ENCODE measurements at regions not wholly inside any gene's neighbourhood (a gene's known extent, or its start where the extent isn't known, plus 50 kb on each side); places are given as distances from the start of the nearest gene placed in this dataset.

- TF ChIP-seq, protein P1, sequence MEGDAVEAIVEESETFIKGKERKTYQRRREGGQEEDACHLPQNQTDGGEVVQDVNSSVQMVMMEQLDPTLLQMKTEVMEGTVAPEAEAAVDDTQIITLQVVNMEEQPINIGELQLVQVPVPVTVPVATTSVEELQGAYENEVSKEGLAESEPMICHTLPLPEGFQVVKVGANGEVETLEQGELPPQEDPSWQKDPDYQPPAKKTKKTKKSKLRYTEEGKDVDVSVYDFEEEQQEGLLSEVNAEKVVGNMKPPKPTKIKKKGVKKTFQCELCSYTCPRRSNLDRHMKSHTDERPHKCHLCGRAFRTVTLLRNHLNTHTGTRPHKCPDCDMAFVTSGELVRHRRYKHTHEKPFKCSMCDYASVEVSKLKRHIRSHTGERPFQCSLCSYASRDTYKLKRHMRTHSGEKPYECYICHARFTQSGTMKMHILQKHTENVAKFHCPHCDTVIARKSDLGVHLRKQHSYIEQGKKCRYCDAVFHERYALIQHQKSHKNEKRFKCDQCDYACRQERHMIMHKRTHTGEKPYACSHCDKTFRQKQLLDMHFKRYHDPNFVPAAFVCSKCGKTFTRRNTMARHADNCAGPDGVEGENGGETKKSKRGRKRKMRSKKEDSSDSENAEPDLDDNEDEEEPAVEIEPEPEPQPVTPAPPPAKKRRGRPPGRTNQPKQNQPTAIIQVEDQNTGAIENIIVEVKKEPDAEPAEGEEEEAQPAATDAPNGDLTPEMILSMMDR (IDR thresholded peaks at IDR 0.05), result no peak
- TF ChIP-seq, protein P2, sequence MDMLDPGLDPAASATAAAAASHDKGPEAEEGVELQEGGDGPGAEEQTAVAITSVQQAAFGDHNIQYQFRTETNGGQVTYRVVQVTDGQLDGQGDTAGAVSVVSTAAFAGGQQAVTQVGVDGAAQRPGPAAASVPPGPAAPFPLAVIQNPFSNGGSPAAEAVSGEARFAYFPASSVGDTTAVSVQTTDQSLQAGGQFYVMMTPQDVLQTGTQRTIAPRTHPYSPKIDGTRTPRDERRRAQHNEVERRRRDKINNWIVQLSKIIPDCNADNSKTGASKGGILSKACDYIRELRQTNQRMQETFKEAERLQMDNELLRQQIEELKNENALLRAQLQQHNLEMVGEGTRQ (IDR thresholded peaks at IDR 0.05), result no peak
- no peak for TF ChIP-seq MAZ (IDR thresholded peaks at IDR 0.05; ENCODE audit: borderline replicate concordance, low read depth, low read length)
- TF ChIP-seq, protein P3, sequence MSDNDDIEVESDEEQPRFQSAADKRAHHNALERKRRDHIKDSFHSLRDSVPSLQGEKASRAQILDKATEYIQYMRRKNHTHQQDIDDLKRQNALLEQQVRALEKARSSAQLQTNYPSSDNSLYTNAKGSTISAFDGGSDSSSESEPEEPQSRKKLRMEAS (IDR thresholded peaks at IDR 0.05), result no peak
- no peak for TF ChIP-seq RARB (CRISPR knock-in tag; IDR thresholded peaks at IDR 0.05)
- TF ChIP-seq POLR2AphosphoS2 (conservative IDR thresholded peaks at IDR 0.05; ENCODE audit: low read length), result no peak
These were observed 80.9 kb upstream of the ADRA1D start for GRCh38 chr20:4330011-4330410.

Data from A549 (cell line).